ENCODE measurements at regions not wholly inside any gene's neighbourhood (a gene's known extent, or its start where the extent isn't known, plus 50 kb on each side); places are given as distances from the start of the nearest gene placed in this dataset.

DNA sequence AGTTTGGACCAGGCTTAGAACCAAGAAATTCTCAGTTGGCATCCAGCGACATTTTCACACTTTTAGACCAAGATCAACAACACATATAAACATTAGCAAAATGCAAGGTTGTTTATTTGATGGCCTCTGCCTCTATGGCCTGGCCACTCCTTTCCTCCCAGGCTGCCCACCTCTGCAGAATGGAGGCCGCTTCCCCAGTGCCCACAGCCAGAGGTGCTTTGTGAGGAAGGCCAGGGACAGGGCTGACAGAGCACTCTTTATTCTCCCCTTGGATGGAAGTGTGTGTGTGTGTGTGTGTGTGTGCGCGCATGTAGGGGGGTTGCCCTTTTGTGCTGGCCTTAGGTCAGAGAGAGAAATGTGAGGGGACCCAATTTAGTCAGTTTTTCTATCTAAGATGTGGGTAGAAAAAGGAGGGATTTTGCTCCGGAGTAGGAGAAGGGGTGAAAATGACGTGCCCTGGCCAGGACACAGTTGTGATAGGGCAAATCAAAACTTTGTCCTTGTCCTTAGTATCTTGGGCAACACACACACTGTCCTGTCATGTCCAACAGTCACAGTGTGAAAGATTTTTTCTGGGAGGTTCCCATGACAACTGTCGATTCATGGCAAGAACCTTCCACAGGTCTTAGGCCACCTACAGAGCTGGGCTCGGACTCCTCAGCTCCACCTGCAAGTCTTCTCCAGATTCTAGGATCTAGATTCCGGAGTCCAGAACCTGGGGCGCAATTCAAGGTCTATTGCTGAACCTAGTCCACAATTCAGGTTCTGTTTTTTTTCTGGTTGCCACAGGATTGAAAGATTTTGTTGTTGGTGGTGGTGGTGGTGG is 104.9 kb upstream of the SLC2A1 start:
- Mint-ChIP-seq H3K4me3 (no peak overlapping the region), H3K9me3 (no peaks in the 10 kb centered on the region), H3K27ac (peak overlapping the region in 1 of 8 donors; percentile 57), H3K27me3 (peaks cover 0 to 13% of the 10 kb centered on the region in 2 donors), H3K4me1 (peaks cover 7 to 11% (median 7%) of the 10 kb centered on the region in 3 donors), H3K36me3 (no peaks in the 10 kb centered on the region)
- Histone ChIP-seq H3K4me1 (ENCODE audit: insufficient read depth, low read length) (peaks cover 12% of the 10 kb centered on the region), H3K36me3 (ENCODE audit: insufficient read depth, low read length) (no peaks in the 10 kb centered on the region), H3K4me3 (ENCODE audit: low read length) (no peak overlapping the region), H3K27me3 (ENCODE audit: insufficient read depth, low read length, poor library complexity, severe bottlenecking) (no peaks in the 10 kb centered on the region), H3K27ac (ENCODE audit: low read depth, low read length) (no peak overlapping the region), H3K9me3 (ENCODE audit: low read length) (no peaks in the 10 kb centered on the region)
- no peak for DNase-seq
- ChIA-PET POLR2A (no interaction called here), CTCF (interaction anchor here (1.2 to 3.0 kb wide), 3 partner anchors 10 to 141 kb away, joined by 3 to 13 read pairs (median 11); no protein-coding TSS in a partner anchor)

DNA sequence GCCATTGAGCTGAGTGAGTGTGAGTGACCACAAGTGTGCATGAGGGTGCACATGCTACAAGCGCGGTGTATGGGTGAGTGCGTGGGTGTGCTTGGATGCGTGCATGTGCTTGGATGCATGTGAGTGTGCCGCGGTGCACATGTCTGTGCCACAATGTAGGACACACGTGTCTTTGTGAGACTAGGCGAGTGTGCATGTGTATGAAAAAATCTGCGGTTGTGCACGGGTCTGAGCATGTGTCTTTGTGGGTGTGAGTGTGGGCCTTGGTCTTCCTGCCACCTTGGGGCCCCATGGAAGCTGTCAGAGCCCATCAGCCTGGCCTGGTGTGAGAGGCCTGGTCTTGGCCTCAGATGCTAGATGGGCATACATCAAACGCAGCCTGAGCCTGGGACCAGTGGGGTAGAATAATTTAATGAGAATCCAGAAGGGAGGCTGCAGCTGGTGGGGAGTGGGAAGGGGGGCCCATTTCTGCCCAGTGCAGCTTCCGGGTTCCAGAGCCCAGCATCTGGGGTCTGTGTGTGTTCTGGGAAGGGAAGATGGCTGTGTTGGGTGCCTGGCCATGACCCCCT is 103.9 kb upstream of the SLC2A1 start:
- Mint-ChIP-seq H3K27me3 (peaks cover under 1 to 22% of the 10 kb centered on the region in 2 donors), H3K9me3 (no peaks in the 10 kb centered on the region), H3K27ac (no peak overlapping the region), H3K4me1 (peaks cover 4 to 13% (median 7%) of the 10 kb centered on the region in 3 donors), H3K4me3 (no peak overlapping the region), H3K36me3 (no peaks in the 10 kb centered on the region)
- peaks cover 8% of the 10 kb centered on the region for H3K4me1 ChIP-seq (ENCODE audit: insufficient read depth, low read length)
- POLR2A ChIA-PET = no interaction called here
- DNase-seq = no peak
- H3K9me3 ChIP-seq (ENCODE audit: low read length) = no peaks in the 10 kb centered on the region
- no peaks in the 10 kb centered on the region for H3K36me3 ChIP-seq (ENCODE audit: insufficient read depth, low read length)
- no peak overlapping the region for H3K4me3 ChIP-seq (ENCODE audit: low read length)
- CTCF ChIA-PET = interaction anchor here (3.0 to 4.2 kb wide), 2 partner anchors 10 to 140 kb away, joined by 13 to 25 read pairs; no protein-coding TSS in a partner anchor
- no peaks in the 10 kb centered on the region for H3K27me3 ChIP-seq (ENCODE audit: insufficient read depth, low read length, poor library complexity, severe bottlenecking)
- no peak overlapping the region for H3K27ac ChIP-seq (ENCODE audit: low read depth, low read length)

GRCh38 chr1:43061757-43062156 is 103.1 kb upstream of the SLC2A1 start:
- Histone ChIP-seq H3K27ac (ENCODE audit: low read depth, low read length) (no peak overlapping the region), H3K9me3 (ENCODE audit: low read length) (no peaks in the 10 kb centered on the region), H3K4me3 (ENCODE audit: low read length) (no peak overlapping the region), H3K36me3 (ENCODE audit: insufficient read depth, low read length) (no peaks in the 10 kb centered on the region), H3K4me1 (ENCODE audit: insufficient read depth, low read length) (peaks cover 8% of the 10 kb centered on the region), H3K27me3 (ENCODE audit: insufficient read depth, low read length, poor library complexity, severe bottlenecking) (no peaks in the 10 kb centered on the region)
- no peak for DNase-seq
- Mint-ChIP-seq H3K27me3 (peaks cover 6 to 24% of the 10 kb centered on the region in 2 donors), H3K9me3 (no peaks in the 10 kb centered on the region), H3K4me3 (no peak overlapping the region), H3K4me1 (peaks cover 0 to 13% (median 8%) of the 10 kb centered on the region in 3 donors), H3K27ac (peak overlapping the region in 1 of 8 donors; percentile 21), H3K36me3 (no peaks in the 10 kb centered on the region)
- POLR2A ChIA-PET = interaction anchor here (0.6 kb wide), 1 partner anchor 9 kb away, joined by 4 read pairs; no protein-coding TSS in a partner anchor
- CTCF ChIA-PET = interaction anchor here (3.0 to 4.2 kb wide), 2 partner anchors 11 to 139 kb away, joined by 13 to 25 read pairs; no protein-coding TSS in a partner anchor

DNA sequence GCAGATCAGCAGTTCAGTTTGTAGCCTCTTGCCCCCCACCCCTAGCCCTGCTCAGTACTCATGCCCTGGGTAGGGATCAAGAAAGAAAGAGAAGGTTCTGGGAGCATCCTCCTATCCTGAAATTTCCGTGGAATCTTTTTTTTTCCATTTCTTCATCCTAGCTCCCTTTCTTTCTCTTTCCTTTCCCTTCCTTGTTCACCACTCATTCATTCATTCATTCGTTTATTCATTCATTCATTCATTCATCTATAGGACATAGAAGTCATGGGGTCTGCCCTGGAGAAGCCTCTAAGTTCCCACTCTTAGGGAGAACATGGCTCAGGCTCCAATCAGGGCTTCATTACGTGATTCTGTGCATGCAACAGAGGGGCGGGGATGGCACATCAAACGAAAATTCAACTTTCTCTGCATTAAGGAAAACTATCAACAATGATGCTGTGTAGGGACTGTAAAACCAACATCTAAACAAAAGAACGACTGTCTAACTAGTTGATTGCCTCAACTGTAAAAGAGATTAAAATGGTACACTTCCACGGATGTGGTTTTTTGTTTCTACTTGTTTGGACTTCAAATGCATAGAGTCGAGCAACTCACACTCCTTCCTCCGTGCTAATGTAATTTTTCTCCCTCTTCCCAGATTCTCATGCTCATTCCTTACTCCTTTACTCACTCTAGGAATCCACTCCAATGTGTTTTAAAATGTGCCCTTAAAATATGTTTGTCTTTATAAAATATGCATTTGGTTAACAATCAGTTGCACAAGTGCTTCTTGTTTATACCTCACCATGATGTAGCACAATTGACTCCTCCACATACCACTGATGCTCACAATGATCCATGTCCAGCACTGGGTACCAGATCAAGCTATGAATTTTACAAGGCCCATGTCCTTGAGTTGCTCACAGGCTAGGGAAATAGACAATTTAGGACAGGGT is 101.2 kb upstream of the SLC2A1 start:
- Histone ChIP-seq H3K36me3 (ENCODE audit: insufficient read depth, low read length) (no peaks in the 10 kb centered on the region), H3K27me3 (ENCODE audit: insufficient read depth, low read length, poor library complexity, severe bottlenecking) (no peaks in the 10 kb centered on the region), H3K4me3 (ENCODE audit: low read length) (no peak overlapping the region), H3K4me1 (ENCODE audit: insufficient read depth, low read length) (peaks cover 8% of the 10 kb centered on the region), H3K27ac (ENCODE audit: low read depth, low read length) (no peak overlapping the region), H3K9me3 (ENCODE audit: low read length) (no peaks in the 10 kb centered on the region)
- ChIA-PET CTCF (interaction anchor here (1.6 to 4.2 kb wide), 2 partner anchors 13 to 137 kb away, joined by 5 to 25 read pairs; no protein-coding TSS in a partner anchor), POLR2A (no interaction called here)
- Mint-ChIP-seq H3K36me3 (no peaks in the 10 kb centered on the region), H3K27ac (no peak overlapping the region), H3K4me1 (peaks cover 0 to 13% (median 8%) of the 10 kb centered on the region in 3 donors), H3K4me3 (no peak overlapping the region), H3K27me3 (peaks cover 6 to 24% of the 10 kb centered on the region in 2 donors), H3K9me3 (no peaks in the 10 kb centered on the region)
- DNase-seq = no peak

DNA sequence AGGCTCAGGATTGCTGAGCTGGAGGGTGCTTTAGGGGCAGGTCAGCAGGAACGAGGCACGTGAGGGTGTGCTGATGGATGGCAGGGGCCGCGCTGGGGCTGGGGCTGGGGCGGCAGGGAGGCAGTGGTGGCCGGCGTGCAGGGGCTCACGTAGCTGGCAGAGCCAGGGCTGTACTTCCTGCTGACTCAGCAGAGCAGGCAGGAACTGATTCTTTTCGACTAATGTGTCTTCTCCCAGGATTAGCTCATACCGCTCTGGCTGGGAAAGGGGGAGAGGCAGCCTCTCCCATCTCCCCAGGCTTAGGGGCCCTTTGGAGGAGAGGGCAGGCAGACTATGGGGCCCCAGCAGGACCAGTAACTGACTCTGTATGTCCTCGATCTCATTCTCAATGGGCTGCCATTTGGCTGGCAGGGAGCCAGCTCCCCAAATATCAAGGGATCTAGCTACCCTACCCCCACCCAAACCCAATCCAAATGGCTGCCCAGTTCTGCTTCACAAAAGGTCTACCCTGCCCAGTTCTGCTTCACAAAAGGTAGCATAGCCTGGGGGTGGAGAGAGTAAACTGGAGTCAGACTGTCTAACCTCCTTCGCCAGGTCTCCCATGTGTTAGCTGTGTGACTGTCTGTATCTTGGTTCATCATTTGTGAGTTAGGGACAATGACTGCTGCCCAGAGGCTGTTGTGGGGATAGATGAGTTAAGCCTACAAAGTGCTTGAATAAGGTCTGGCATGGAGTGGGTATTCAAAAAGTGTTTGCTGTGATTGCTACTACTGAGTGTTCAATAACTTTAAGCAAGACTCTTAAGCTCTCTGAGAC is 100.1 kb upstream of the SLC2A1 start:
- Histone ChIP-seq H3K27me3 (ENCODE audit: insufficient read depth, low read length, poor library complexity, severe bottlenecking) (no peaks in the 10 kb centered on the region), H3K27ac (ENCODE audit: low read depth, low read length) (no peak overlapping the region), H3K4me3 (ENCODE audit: low read length) (no peak overlapping the region), H3K36me3 (ENCODE audit: insufficient read depth, low read length) (no peaks in the 10 kb centered on the region), H3K9me3 (ENCODE audit: low read length) (no peaks in the 10 kb centered on the region), H3K4me1 (ENCODE audit: insufficient read depth, low read length) (peaks cover 8% of the 10 kb centered on the region)
- POLR2A ChIA-PET = no interaction called here
- Mint-ChIP-seq H3K9me3 (no peaks in the 10 kb centered on the region), H3K27me3 (peaks cover 6 to 24% of the 10 kb centered on the region in 2 donors), H3K4me3 (peak overlapping the region in 2 of 7 donors; percentile 4 to 38), H3K4me1 (peaks cover 0 to 13% (median 8%) of the 10 kb centered on the region in 3 donors), H3K27ac (peak overlapping the region in 2 of 8 donors; percentile 7 to 11), H3K36me3 (no peaks in the 10 kb centered on the region)
- DNase-seq = no peak
- CTCF ChIA-PET = interaction anchor here (1.6 to 4.2 kb wide), 2 partner anchors 14 to 136 kb away, joined by 5 to 25 read pairs; no protein-coding TSS in a partner anchor

DNA sequence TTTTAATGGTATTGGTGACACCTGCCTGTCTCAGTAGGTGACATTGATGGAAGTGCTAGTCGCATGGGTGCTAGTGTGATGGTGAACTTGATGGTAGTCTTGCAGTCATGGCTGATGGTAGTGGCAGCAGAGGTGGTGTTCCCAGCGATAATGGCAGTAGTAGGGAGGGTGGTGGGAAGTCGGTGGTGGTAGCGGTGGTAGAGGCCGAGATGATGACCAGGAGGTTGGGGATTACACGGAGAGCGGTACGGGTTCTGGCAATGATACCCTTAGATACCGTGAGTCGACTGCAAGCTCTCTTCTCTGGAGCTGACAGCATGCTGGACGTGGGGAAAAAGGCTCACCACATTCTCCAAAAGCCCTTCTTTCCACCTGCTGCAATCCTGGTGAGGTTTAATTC is 99.4 kb upstream of the SLC2A1 start:
- no peak for DNase-seq
- POLR2A ChIA-PET = no interaction called here
- Mint-ChIP-seq H3K9me3 (no peaks in the 10 kb centered on the region), H3K27me3 (peaks cover 6 to 24% of the 10 kb centered on the region in 2 donors), H3K4me3 (peak overlapping the region in 1 of 7 donors; percentile 38), H3K4me1 (peaks cover 0 to 13% (median 8%) of the 10 kb centered on the region in 3 donors), H3K27ac (peak overlapping the region in 1 of 8 donors; percentile 36), H3K36me3 (no peaks in the 10 kb centered on the region)
- H3K36me3 ChIP-seq (ENCODE audit: insufficient read depth, low read length) = no peaks in the 10 kb centered on the region
- H3K9me3 ChIP-seq (ENCODE audit: low read length) = no peaks in the 10 kb centered on the region
- CTCF ChIA-PET = no interaction called here
- peaks cover 8% of the 10 kb centered on the region for H3K4me1 ChIP-seq (ENCODE audit: insufficient read depth, low read length)
- no peak overlapping the region for H3K4me3 ChIP-seq (ENCODE audit: low read length)
- H3K27me3 ChIP-seq (ENCODE audit: insufficient read depth, low read length, poor library complexity, severe bottlenecking) = no peaks in the 10 kb centered on the region
- H3K27ac ChIP-seq (ENCODE audit: low read depth, low read length) = no peak overlapping the region

GRCh38 chr1:43057567-43057966 is 98.9 kb upstream of the SLC2A1 start:
- Histone ChIP-seq H3K27me3 (ENCODE audit: insufficient read depth, low read length, poor library complexity, severe bottlenecking) (no peaks in the 10 kb centered on the region), H3K9me3 (ENCODE audit: low read length) (no peaks in the 10 kb centered on the region), H3K27ac (ENCODE audit: low read depth, low read length) (no peak overlapping the region), H3K36me3 (ENCODE audit: insufficient read depth, low read length) (no peaks in the 10 kb centered on the region), H3K4me1 (ENCODE audit: insufficient read depth, low read length) (peaks cover 8% of the 10 kb centered on the region), H3K4me3 (ENCODE audit: low read length) (no peak overlapping the region)
- H3K27ac Mint-ChIP-seq = no peak overlapping the region
- H3K27me3 Mint-ChIP-seq = peaks cover 6 to 24% of the 10 kb centered on the region in 2 donors
- H3K4me1 Mint-ChIP-seq = peaks cover 0 to 13% (median 8%) of the 10 kb centered on the region in 3 donors
- H3K4me3 Mint-ChIP-seq = no peak overlapping the region
- no peaks in the 10 kb centered on the region for H3K36me3 Mint-ChIP-seq
- CTCF ChIA-PET = interaction anchor here (1.3 kb wide), 1 partner anchor 144 kb away, joined by 4 read pairs; no protein-coding TSS in a partner anchor
- no peaks in the 10 kb centered on the region for H3K9me3 Mint-ChIP-seq
- no peak for DNase-seq
- POLR2A ChIA-PET = no interaction called here

Measured in CD8-positive, alpha-beta memory T cell (primary cell).